ENCODE measurements at regions not wholly inside any gene's neighbourhood (a gene's known extent, or its start where the extent isn't known, plus 50 kb on each side); places are given as distances from the start of the nearest gene placed in this dataset.

DNA sequence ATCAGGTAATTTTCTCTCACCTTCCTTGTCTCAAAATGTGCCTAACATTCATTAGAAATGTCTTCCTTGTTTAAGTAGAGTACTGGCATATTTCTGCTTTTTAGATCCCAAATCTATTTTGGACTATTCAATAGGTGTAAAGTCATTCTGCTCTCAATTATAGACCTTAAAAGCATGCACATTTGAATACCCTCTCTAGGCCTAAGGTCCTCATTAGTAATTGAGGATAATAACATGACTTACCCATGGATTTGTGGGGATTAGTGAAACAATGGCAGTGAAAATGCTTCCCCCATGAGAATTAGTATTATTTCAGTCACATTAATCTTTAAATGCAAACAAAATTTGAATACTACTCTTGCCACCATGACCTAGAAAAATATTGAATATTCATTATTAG is 1073.0 kb upstream of the CELF2 start (continued):
- TF ChIP-seq TOX (CRISPR knock-in tag; IDR thresholded peaks at IDR 0.05; ENCODE audit: borderline replicate concordance) (no peak), BACH2 (CRISPR knock-in tag; IDR thresholded peaks at IDR 0.05; ENCODE audit: borderline replicate concordance) (no peak)

DNA sequence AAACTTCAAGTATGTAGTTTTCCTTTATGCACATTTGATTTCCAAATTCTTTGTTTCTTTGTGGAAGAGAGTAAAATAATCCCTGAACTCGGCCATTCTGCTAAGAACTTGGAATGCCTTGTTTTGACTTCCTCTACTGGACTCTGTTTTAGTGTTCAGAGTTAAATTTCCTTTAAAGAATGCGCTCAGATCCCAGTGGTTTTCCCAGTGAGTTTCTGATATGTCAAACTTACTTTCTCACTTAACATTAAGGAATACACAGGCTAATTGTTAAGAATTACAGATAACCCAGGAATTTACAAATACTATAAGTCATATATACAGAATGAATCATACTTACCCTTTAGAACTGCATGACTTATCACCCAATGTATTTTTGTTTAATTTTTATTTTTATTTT is 1067.6 kb upstream of the CELF2 start:
- no peak for ATAC-seq
- TF ChIP-seq OSR1 (CRISPR knock-in tag; IDR thresholded peaks at IDR 0.05): no peak
- no peak for TF ChIP-seq TCF4 (CRISPR knock-in tag; IDR thresholded peaks at IDR 0.05; ENCODE audit: borderline replicate concordance)
- TF ChIP-seq BACH2 (CRISPR knock-in tag; IDR thresholded peaks at IDR 0.05; ENCODE audit: borderline replicate concordance): no peak
- TF ChIP-seq, protein P1, sequence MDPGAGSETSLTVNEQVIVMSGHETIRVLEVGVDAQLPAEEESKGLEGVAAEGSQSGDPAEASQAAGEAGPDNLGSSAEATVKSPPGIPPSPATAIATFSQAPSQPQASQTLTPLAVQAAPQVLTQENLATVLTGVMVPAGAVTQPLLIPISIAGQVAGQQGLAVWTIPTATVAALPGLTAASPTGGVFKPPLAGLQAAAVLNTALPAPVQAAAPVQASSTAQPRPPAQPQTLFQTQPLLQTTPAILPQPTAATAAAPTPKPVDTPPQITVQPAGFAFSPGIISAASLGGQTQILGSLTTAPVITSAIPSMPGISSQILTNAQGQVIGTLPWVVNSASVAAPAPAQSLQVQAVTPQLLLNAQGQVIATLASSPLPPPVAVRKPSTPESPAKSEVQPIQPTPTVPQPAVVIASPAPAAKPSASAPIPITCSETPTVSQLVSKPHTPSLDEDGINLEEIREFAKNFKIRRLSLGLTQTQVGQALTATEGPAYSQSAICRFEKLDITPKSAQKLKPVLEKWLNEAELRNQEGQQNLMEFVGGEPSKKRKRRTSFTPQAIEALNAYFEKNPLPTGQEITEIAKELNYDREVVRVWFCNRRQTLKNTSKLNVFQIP (CRISPR knock-in tag; IDR thresholded peaks at IDR 0.05; ENCODE audit: borderline replicate concordance, low read depth): no peak

DNA sequence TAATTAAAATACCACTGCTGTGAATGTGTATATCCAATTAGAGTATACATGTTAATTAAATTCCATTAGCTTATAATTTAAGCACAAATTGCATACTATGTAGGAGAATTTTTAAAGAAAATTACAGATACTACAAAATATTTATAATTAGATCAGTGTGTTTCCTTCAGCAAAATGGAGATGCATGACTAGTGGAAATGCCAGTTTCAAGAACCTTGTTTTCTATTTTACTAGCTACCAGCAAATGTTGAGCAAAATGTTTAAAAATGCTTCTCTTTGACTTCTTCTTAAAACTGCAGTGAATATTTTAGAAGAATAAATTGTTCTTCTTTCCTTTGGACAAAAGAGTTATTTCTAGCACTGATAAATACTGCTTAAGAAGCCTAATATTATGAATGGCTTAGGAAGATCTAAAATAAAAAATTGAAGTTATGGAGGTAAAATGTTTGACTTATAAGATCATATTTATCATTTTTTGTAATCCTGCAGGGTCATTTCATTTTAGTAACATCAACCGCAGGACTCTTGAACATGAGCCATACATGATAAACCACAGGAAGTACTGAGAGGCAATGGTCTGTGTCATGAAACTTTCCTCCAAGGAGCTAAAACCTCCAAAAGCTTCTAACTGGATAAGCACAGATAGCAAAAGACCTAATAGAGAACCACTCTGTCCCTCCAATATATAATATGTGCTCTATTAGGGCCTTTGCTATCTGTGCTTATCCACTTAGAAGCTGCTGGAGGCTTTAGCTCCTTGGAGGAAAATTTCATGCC is 1066.0 kb upstream of the CELF2 start:
- ATAC-seq: no peak
- TF ChIP-seq, protein P2, sequence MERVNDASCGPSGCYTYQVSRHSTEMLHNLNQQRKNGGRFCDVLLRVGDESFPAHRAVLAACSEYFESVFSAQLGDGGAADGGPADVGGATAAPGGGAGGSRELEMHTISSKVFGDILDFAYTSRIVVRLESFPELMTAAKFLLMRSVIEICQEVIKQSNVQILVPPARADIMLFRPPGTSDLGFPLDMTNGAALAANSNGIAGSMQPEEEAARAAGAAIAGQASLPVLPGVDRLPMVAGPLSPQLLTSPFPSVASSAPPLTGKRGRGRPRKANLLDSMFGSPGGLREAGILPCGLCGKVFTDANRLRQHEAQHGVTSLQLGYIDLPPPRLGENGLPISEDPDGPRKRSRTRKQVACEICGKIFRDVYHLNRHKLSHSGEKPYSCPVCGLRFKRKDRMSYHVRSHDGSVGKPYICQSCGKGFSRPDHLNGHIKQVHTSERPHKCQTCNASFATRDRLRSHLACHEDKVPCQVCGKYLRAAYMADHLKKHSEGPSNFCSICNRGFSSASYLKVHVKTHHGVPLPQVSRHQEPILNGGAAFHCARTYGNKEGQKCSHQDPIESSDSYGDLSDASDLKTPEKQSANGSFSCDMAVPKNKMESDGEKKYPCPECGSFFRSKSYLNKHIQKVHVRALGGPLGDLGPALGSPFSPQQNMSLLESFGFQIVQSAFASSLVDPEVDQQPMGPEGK (CRISPR knock-in tag; IDR thresholded peaks at IDR 0.05; ENCODE audit: borderline replicate concordance): no peak
- no peak for TF ChIP-seq ESRRG (CRISPR knock-in tag; IDR thresholded peaks at IDR 0.05)
- TF ChIP-seq, protein P3, sequence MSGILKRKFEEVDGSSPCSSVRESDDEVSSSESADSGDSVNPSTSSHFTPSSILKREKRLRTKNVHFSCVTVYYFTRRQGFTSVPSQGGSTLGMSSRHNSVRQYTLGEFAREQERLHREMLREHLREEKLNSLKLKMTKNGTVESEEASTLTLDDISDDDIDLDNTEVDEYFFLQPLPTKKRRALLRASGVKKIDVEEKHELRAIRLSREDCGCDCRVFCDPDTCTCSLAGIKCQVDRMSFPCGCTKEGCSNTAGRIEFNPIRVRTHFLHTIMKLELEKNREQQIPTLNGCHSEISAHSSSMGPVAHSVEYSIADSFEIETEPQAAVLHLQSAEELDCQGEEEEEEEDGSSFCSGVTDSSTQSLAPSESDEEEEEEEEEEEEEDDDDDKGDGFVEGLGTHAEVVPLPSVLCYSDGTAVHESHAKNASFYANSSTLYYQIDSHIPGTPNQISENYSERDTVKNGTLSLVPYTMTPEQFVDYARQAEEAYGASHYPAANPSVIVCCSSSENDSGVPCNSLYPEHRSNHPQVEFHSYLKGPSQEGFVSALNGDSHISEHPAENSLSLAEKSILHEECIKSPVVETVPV (CRISPR knock-in tag; IDR thresholded peaks at IDR 0.05): no peak
- no peak for TF ChIP-seq BACH2 (CRISPR knock-in tag; IDR thresholded peaks at IDR 0.05; ENCODE audit: borderline replicate concordance)
- no peak for TF ChIP-seq ZC3H10 (CRISPR knock-in tag; IDR thresholded peaks at IDR 0.05)
- TF ChIP-seq TOX (CRISPR knock-in tag; IDR thresholded peaks at IDR 0.05; ENCODE audit: borderline replicate concordance): no peak
- TF ChIP-seq PPARA (CRISPR knock-in tag; IDR thresholded peaks at IDR 0.05; ENCODE audit: borderline replicate concordance): no peak
- no peak for TF ChIP-seq ISL1 (CRISPR knock-in tag; IDR thresholded peaks at IDR 0.05)
- no peak for TF ChIP-seq ARNTL (CRISPR knock-in tag; IDR thresholded peaks at IDR 0.05; ENCODE audit: borderline replicate concordance, low read depth)
- TF ChIP-seq CSDC2 (CRISPR knock-in tag; IDR thresholded peaks at IDR 0.05): no peak
- TF ChIP-seq, protein P1 (CRISPR knock-in tag; IDR thresholded peaks at IDR 0.05; ENCODE audit: borderline replicate concordance, low read depth): no peak
- no peak for TF ChIP-seq GLIS3 (CRISPR knock-in tag; IDR thresholded peaks at IDR 0.05)
- no peak for TF ChIP-seq RARB (CRISPR knock-in tag; IDR thresholded peaks at IDR 0.05)
- TF ChIP-seq SNAI2 (CRISPR knock-in tag; IDR thresholded peaks at IDR 0.05): no peak
- TF ChIP-seq, protein P4, sequence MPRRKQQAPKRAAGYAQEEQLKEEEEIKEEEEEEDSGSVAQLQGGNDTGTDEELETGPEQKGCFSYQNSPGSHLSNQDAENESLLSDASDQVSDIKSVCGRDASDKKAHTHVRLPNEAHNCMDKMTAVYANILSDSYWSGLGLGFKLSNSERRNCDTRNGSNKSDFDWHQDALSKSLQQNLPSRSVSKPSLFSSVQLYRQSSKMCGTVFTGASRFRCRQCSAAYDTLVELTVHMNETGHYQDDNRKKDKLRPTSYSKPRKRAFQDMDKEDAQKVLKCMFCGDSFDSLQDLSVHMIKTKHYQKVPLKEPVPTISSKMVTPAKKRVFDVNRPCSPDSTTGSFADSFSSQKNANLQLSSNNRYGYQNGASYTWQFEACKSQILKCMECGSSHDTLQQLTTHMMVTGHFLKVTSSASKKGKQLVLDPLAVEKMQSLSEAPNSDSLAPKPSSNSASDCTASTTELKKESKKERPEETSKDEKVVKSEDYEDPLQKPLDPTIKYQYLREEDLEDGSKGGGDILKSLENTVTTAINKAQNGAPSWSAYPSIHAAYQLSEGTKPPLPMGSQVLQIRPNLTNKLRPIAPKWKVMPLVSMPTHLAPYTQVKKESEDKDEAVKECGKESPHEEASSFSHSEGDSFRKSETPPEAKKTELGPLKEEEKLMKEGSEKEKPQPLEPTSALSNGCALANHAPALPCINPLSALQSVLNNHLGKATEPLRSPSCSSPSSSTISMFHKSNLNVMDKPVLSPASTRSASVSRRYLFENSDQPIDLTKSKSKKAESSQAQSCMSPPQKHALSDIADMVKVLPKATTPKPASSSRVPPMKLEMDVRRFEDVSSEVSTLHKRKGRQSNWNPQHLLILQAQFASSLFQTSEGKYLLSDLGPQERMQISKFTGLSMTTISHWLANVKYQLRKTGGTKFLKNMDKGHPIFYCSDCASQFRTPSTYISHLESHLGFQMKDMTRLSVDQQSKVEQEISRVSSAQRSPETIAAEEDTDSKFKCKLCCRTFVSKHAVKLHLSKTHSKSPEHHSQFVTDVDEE (CRISPR knock-in tag; IDR thresholded peaks at IDR 0.05): no peak
- TF ChIP-seq ZFP3 (CRISPR knock-in tag; IDR thresholded peaks at IDR 0.05): no peak
- TF ChIP-seq ZNF8 (CRISPR knock-in tag; IDR thresholded peaks at IDR 0.05): no peak
- no peak for TF ChIP-seq ZFP30 (CRISPR knock-in tag; IDR thresholded peaks at IDR 0.05)
- TF ChIP-seq ZNF565 (CRISPR knock-in tag; conservative IDR thresholded peaks at IDR 0.05; ENCODE audit: low read depth): no peak
